CD14-positive monocyte (primary cell): ENCODE measurements at regions not wholly inside any gene's neighbourhood (a gene's known extent, or its start where the extent isn't known, plus 50 kb on each side); places are given as distances from the start of the nearest gene placed in this dataset.

Experiments
- DNase-seq, 3 donors: peaks; one replicate each; pipeline ENCODE4 v3.0.0-alpha.2; 2011 to 2022
- H2AFZ ChIP-seq: 2 replicates; pipeline ENCODE4 v1.6.0; 2012; ENCODE audit warnings: mild to moderate bottlenecking, low read depth, low read length, inconsistent platforms; ENCODE audit not compliant: insufficient read depth, poor library complexity, severe bottlenecking
- H3K27ac ChIP-seq, 2 donors: 1 replicate in 1 of 2; 2 replicates in 1 of 2; pipeline ENCODE4 v1.5.1; 2012 to 2013; ENCODE audit warnings: low read length in 2 of 2, control low read depth in 1 of 2, inconsistent platforms in 1 of 2, low read depth in 1 of 2, mild to moderate bottlenecking in 1 of 2
- H3K27me3 ChIP-seq, 2 donors: one replicate each; pipeline versions ENCODE4 v1.6.0 to v1.6.1; 2011 to 2013; ENCODE audit warnings: low read length in 2 of 2; ENCODE audit not compliant: control insufficient read depth in 2 of 2, insufficient read depth in 2 of 2
- H3K36me3 ChIP-seq, 2 donors: replicated peaks in 1 of 2; 1 replicate in 1 of 2; 2 replicates in 1 of 2; pipeline versions ENCODE4 v1.5.1 to v1.6.1; 2012 to 2013; ENCODE audit warnings: low read length in 2 of 2, control low read depth in 1 of 2, inconsistent platforms in 1 of 2, mild to moderate bottlenecking in 1 of 2; ENCODE audit not compliant: insufficient read depth in 2 of 2, control insufficient read depth in 1 of 2
- H3K4me1 ChIP-seq, 2 donors: 1 replicate in 1 of 2; 2 replicates in 1 of 2; pipeline versions ENCODE4 v1.5.1 to v1.6.1; 2012 to 2013; ENCODE audit warnings: low read length in 2 of 2, control low read depth in 1 of 2, inconsistent platforms in 1 of 2, mild to moderate bottlenecking in 1 of 2, moderate library complexity in 1 of 2; ENCODE audit not compliant: insufficient read depth in 2 of 2, control insufficient read depth in 1 of 2
- H3K4me2 ChIP-seq: replicated peaks from 2 replicates; pipeline ENCODE3; 2012; ENCODE audit warnings: low read length, moderate library complexity, mild to moderate bottlenecking; ENCODE audit not compliant: poor library complexity, severe bottlenecking; ENCODE audit errors: extremely low read depth
- H3K4me3 ChIP-seq, 3 experiments: fragments of 200-600 bp in 1 of 3; sonication (generic) in 1 of 3; replicated peaks in 1 of 3; 1 replicate in 2 of 3; 2 replicates in 1 of 3; pipeline ENCODE4 v1.5.1; 2011 to 2013; ENCODE audit warnings: low read length in 3 of 3, mild to moderate bottlenecking in 3 of 3, control low read depth in 2 of 3, low read depth in 2 of 3, inconsistent platforms in 1 of 3, moderate library complexity in 1 of 3
- H3K79me2 ChIP-seq: 2 replicates; pipeline ENCODE4 v1.6.0; 2012; ENCODE audit warnings: mild to moderate bottlenecking, control low read depth, inconsistent platforms, low read length, moderate library complexity; ENCODE audit not compliant: insufficient read depth
- H3K9ac ChIP-seq: 2 replicates; pipeline ENCODE4 v1.6.0; 2017; ENCODE audit warnings: low read length, mild to moderate bottlenecking; ENCODE audit not compliant: insufficient read depth, poor library complexity, severe bottlenecking
- H3K9me3 ChIP-seq, 2 donors: replicated peaks in 1 of 2; 1 replicate in 1 of 2; 2 replicates in 1 of 2; pipeline versions ENCODE4 v1.5.1 to v1.6.1; 2012 to 2013; ENCODE audit warnings: low read length in 2 of 2, control low read depth in 1 of 2; ENCODE audit not compliant: control insufficient read depth in 1 of 2, insufficient read depth in 1 of 2
- H4K20me1 ChIP-seq: 2 replicates; pipeline ENCODE4 v1.6.0; 2012; ENCODE audit warnings: mild to moderate bottlenecking, low read length, control low read depth, moderate library complexity; ENCODE audit not compliant: insufficient read depth
- H3K27ac Mint-ChIP-seq, 7 donors: one replicate each; pipeline ENCODE4 v1.8.0; 2020; ENCODE audit warnings: mild to moderate bottlenecking in 7 of 7, mixed read lengths in 7 of 7, moderate library complexity in 6 of 7, inconsistent platforms in 2 of 7
- H3K27me3 Mint-ChIP-seq, 3 donors: one replicate each; pipeline ENCODE4 v1.8.0; 2021 to 2022; ENCODE audit warnings: low read depth in 3 of 3, mild to moderate bottlenecking in 3 of 3, mixed read lengths in 3 of 3, moderate library complexity in 3 of 3, inconsistent platforms in 1 of 3
- H3K36me3 Mint-ChIP-seq, 2 donors: one replicate each; pipeline ENCODE4 v1.8.0; 2020; ENCODE audit warnings: mixed read lengths in 2 of 2, inconsistent platforms in 1 of 2, mild to moderate bottlenecking in 1 of 2
- H3K4me1 Mint-ChIP-seq: one replicate; pipeline ENCODE4 v1.8.0; 2020; ENCODE audit warnings: mild to moderate bottlenecking, mixed read lengths
- H3K4me3 Mint-ChIP-seq, 2 donors: one replicate each; pipeline ENCODE4 v1.8.0; 2020; ENCODE audit warnings: mild to moderate bottlenecking in 2 of 2, mixed read lengths in 2 of 2, moderate library complexity in 1 of 2
- H3K9me3 Mint-ChIP-seq, 7 donors: one replicate each; pipeline ENCODE4 v1.8.0; 2020 to 2022; ENCODE audit warnings: mixed read lengths in 7 of 7, mild to moderate bottlenecking in 6 of 7, moderate library complexity in 6 of 7, inconsistent platforms in 2 of 7
- WGBS: methylation state at CpG from one replicate; pipeline ENCODE4 v1.1.5; 2013; ENCODE audit warnings: missing lambda C conversion rate; ENCODE audit not compliant: insufficient coverage; 5-methylcytosine and 5-hydroxymethylcytosine counted together
- intact Hi-C, 2 donors: fragments of 100-400 bp; cut with micrococcal nuclease; formaldehyde crosslinking; loops; one replicate each; pipeline versions ENCODE4 v1.15.0 to v1.15.1; 2023
- TF ChIP-seq, protein P1 (sequence below): fragments of 200-600 bp; IDR thresholded peaks from one replicate; pipeline ENCODE4 v1.8.0; 2022; ENCODE audit warnings: antibody characterized with exemption, mild to moderate bottlenecking

DNA sequence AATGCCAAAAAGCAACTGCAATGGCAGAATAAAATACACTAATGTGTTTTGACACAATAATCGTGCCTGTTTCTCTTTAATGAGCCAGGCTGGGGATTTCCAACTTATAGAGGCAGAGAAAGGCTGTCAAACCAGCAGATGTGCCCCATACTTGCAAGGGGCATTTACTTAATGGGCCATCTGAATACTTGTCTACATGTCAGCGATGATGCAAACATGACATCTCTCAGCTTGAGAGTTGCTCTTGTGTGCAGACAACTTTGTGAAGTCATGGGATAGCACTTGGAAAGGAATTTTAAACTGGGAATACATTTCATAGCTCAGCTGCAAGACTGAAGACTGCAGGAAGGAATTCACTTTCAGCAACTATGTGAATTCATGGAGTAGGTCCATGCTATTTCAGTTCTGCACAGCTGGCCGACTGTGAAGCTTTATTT is 127.4 kb upstream of the ADAMTS9 start:
- Histone ChIP-seq H3K9me3 (peaks cover 0 to 11% of the 10 kb centered on the region in 2 donors), H3K4me3 (no peak overlapping the region), H3K36me3 (no peaks in the 10 kb centered on the region), H3K4me2 (no peak overlapping the region), H2AFZ (no peak overlapping the region), H3K79me2 (no peaks in the 10 kb centered on the region), H3K27ac (no peak overlapping the region), H3K27me3 (no peaks in the 10 kb centered on the region), H4K20me1 (no peaks in the 10 kb centered on the region), H3K4me1 (no peaks in the 10 kb centered on the region), H3K9ac (no peak overlapping the region)
- H3K27ac Mint-ChIP-seq = no peak overlapping the region
- TF ChIP-seq, protein P1, sequence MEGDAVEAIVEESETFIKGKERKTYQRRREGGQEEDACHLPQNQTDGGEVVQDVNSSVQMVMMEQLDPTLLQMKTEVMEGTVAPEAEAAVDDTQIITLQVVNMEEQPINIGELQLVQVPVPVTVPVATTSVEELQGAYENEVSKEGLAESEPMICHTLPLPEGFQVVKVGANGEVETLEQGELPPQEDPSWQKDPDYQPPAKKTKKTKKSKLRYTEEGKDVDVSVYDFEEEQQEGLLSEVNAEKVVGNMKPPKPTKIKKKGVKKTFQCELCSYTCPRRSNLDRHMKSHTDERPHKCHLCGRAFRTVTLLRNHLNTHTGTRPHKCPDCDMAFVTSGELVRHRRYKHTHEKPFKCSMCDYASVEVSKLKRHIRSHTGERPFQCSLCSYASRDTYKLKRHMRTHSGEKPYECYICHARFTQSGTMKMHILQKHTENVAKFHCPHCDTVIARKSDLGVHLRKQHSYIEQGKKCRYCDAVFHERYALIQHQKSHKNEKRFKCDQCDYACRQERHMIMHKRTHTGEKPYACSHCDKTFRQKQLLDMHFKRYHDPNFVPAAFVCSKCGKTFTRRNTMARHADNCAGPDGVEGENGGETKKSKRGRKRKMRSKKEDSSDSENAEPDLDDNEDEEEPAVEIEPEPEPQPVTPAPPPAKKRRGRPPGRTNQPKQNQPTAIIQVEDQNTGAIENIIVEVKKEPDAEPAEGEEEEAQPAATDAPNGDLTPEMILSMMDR = no peak
- intact Hi-C loops = no loop called here
- no peaks in the 10 kb centered on the region for H3K4me1 Mint-ChIP-seq
- no peak for DNase-seq
- no peak overlapping the region for H3K4me3 Mint-ChIP-seq
- H3K27me3 Mint-ChIP-seq = peaks cover 0 to 2% (median 0%) of the 10 kb centered on the region in 3 donors
- no peaks in the 10 kb centered on the region for H3K36me3 Mint-ChIP-seq
- H3K9me3 Mint-ChIP-seq = peaks cover 0 to 17% (median 4%) of the 10 kb centered on the region in 7 donors
- WGBS = 73% methylated on average over 3 of the region's 3 CpGs

DNA sequence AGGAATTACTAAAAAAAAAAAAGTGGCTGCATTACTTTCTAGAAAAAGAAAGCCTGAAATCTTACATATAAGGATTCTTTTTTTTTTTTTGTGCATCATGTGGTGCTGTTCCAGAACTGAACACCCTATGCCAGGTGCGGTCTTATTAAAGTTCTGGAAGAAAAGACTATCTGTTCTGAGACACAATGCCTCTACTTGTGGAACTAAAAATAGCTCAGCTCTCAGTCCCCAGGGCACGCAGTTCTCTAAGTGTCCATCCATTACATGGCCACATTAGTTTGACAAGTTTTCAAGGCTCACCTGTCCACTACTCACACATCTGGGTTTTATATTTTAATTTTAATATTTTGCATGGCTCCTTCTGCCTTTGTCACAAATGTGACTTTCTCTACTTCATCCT is 126.6 kb upstream of the ADAMTS9 start:
- H2AFZ ChIP-seq = no peak overlapping the region
- H3K4me1 ChIP-seq = no peaks in the 10 kb centered on the region
- Mint-ChIP-seq H3K27ac (no peak overlapping the region), H3K9me3 (peaks cover 0 to 17% (median 4%) of the 10 kb centered on the region in 7 donors), H3K4me3 (no peak overlapping the region), H3K27me3 (peaks cover 0 to 2% (median 0%) of the 10 kb centered on the region in 3 donors), H3K36me3 (no peaks in the 10 kb centered on the region), H3K4me1 (no peaks in the 10 kb centered on the region)
- TF ChIP-seq, protein P1 = no peak
- no peaks in the 10 kb centered on the region for H3K27me3 ChIP-seq
- no peak for DNase-seq
- no peaks in the 10 kb centered on the region for H3K36me3 ChIP-seq
- intact Hi-C loops = no loop called here
- H4K20me1 ChIP-seq = no peaks in the 10 kb centered on the region
- H3K27ac ChIP-seq = no peak overlapping the region
- no peak overlapping the region for H3K4me3 ChIP-seq
- H3K4me2 ChIP-seq = no peak overlapping the region
- no peak overlapping the region for H3K9ac ChIP-seq
- no peaks in the 10 kb centered on the region for H3K79me2 ChIP-seq
- H3K9me3 ChIP-seq = peaks cover 0 to 11% of the 10 kb centered on the region in 2 donors
- WGBS = no CpG with 5 or more reads among the region's 2 CpGs
